Endothelial cell of umbilical vein (primary cell): ENCODE measurements at regions not wholly inside any gene's neighbourhood (a gene's known extent, or its start where the extent isn't known, plus 50 kb on each side); places are given as distances from the start of the nearest gene placed in this dataset.

Experiments used
- BruUV-seq: library from RNA; stranded (reverse); fragments of 400-500 nt; replicated peaks from 2 replicates; lab custom pipeline; 2021; lab: Mats Ljungman, UMichigan
- CTCF ChIA-PET: fragments of 300-600, 350-600 bp; sonication (Branson Sonifier 250); formaldehyde crosslinking; loops from one replicate; lab custom pipeline; 2021; ENCODE audit warnings: antibody characterized with exemption, inconsistent platforms; lab: Charles Lee
- POLR2A ChIA-PET: fragments of 300-600, 350-600 bp; sonication (Branson Sonifier 250); formaldehyde crosslinking; loops from one replicate; lab custom pipeline; 2021; ENCODE audit warnings: antibody characterized with exemption, inconsistent platforms; lab: Charles Lee
- DNase-seq: peaks from one replicate; pipeline ENCODE4 v3.0.0-alpha.2; 2011; ENCODE audit warnings: low read depth, low spot score
- FAIRE-seq: peaks from 2 replicates; lab custom pipeline; 2011; peaks lifted over from hg19 to GRCh38; lab: Jason Lieb, UNC
- H2AFZ ChIP-seq: 2 replicates; pipeline ENCODE4 v1.6.0; 2012; ENCODE audit warnings: low read depth, low read length, control low read depth, inconsistent platforms
- H3K27ac ChIP-seq: 2 replicates; pipeline ENCODE4 v1.5.1; 2011; ENCODE audit warnings: low read depth, mild to moderate bottlenecking, control low read depth, low read length, moderate library complexity; ENCODE audit not compliant: insufficient read depth
- H3K27me3 ChIP-seq, 2 experiments: 2 replicates each; pipeline versions ENCODE4 v1.6.0 to v1.6.1; 2011; ENCODE audit warnings: low read length in 2 of 2, mixed read lengths in 1 of 2; ENCODE audit not compliant: control insufficient read depth in 2 of 2, insufficient read depth in 2 of 2
- H3K36me3 ChIP-seq, 2 experiments: 2 replicates in 1 of 2; 3 replicates in 1 of 2; pipeline ENCODE4 v1.5.1; 2011; ENCODE audit warnings: low read length in 2 of 2, mild to moderate bottlenecking in 1 of 2, moderate library complexity in 1 of 2; ENCODE audit not compliant: control insufficient read depth in 2 of 2, insufficient read depth in 2 of 2; ENCODE audit errors: extremely low read depth in 1 of 2
- H3K4me1 ChIP-seq: 3 replicates; pipeline ENCODE4 v1.5.1; 2011; ENCODE audit warnings: mild to moderate bottlenecking, low read length; ENCODE audit not compliant: control insufficient read depth, insufficient read depth; ENCODE audit errors: extremely low read depth
- H3K4me2 ChIP-seq: 2 replicates; pipeline ENCODE4 v1.6.1; 2011; ENCODE audit warnings: low read length, control low read depth, mixed read lengths; ENCODE audit not compliant: insufficient read depth
- H3K4me3 ChIP-seq, 3 experiments: fragments of 200-600 bp in 1 of 3; sonication (generic), shearing (Covaris generic) in 1 of 3; replicated peaks in 1 of 3; 2 replicates each; pipeline ENCODE4 v1.5.1; 2011 to 2016; ENCODE audit warnings: control low read depth in 3 of 3, low read length in 3 of 3, mild to moderate bottlenecking in 2 of 3, inconsistent platforms in 1 of 3, low read depth in 1 of 3, moderate library complexity in 1 of 3; ENCODE audit not compliant: insufficient read depth in 1 of 3
- H3K79me2 ChIP-seq: 2 replicates; pipeline ENCODE4 v1.6.0; 2012; ENCODE audit warnings: low read length, inconsistent platforms; ENCODE audit not compliant: control insufficient read depth, insufficient read depth
- H3K9ac ChIP-seq: replicated peaks from 2 replicates; pipeline ENCODE3; 2011; ENCODE audit warnings: low read length, control low read depth; ENCODE audit not compliant: insufficient read depth; ENCODE audit errors: extremely low read depth
- H3K9me1 ChIP-seq: replicated peaks from 3 replicates; pipeline ENCODE4 v1.6.0; 2011; ENCODE audit warnings: mild to moderate bottlenecking, low read length; ENCODE audit not compliant: control insufficient read depth, insufficient read depth; ENCODE audit errors: extremely low read depth
- H3K9me3 ChIP-seq: replicated peaks from 2 replicates; pipeline ENCODE4 v1.5.1; 2012; ENCODE audit warnings: low read length, inconsistent platforms; ENCODE audit not compliant: control insufficient read depth, insufficient read depth
- H4K20me1 ChIP-seq: replicated peaks from 2 replicates; pipeline ENCODE3; 2011; ENCODE audit warnings: mild to moderate bottlenecking, low read length; ENCODE audit not compliant: control insufficient read depth, insufficient read depth; ENCODE audit errors: extremely low read depth
- CTCF ChIP-seq, 2 donors: IDR thresholded peaks; 1 replicate in 1 of 2; 2 replicates in 1 of 2; pipeline ENCODE4 v1.5.1; 2011; ENCODE audit warnings: low read length in 2 of 2, mild to moderate bottlenecking in 2 of 2, moderate library complexity in 2 of 2, control low read depth in 1 of 2, inconsistent platforms in 1 of 2, low read depth in 1 of 2; ENCODE audit not compliant: insufficient read depth in 1 of 2; ENCODE audit errors: extremely low read depth in 1 of 2
- EZH2 ChIP-seq: IDR thresholded peaks from 2 replicates; pipeline ENCODE4 v1.6.1; 2012; ENCODE audit warnings: borderline replicate concordance, low read depth, mild to moderate bottlenecking, moderate library complexity, low read length, inconsistent platforms; ENCODE audit not compliant: severe bottlenecking
- FOS ChIP-seq: IDR thresholded peaks from 2 replicates; pipeline ENCODE4 v1.6.1; 2011; ENCODE audit warnings: mild to moderate bottlenecking, low read length, moderate library complexity, borderline replicate concordance; ENCODE audit not compliant: insufficient read depth
- GATA2 ChIP-seq: IDR thresholded peaks from 2 replicates; pipeline ENCODE4 v1.7.0; 2011; ENCODE audit warnings: low read depth, mild to moderate bottlenecking, moderate library complexity, mixed read lengths, low read length; ENCODE audit not compliant: insufficient read length, insufficient read depth
- JUN ChIP-seq: IDR thresholded peaks from 2 replicates; pipeline ENCODE4 v1.6.1; 2011; ENCODE audit warnings: borderline replicate concordance, low read depth; ENCODE audit not compliant: insufficient read length, insufficient read depth
- MAX ChIP-seq: IDR thresholded peaks from 2 replicates; pipeline ENCODE4 v1.6.1; 2011; ENCODE audit not compliant: insufficient read depth, insufficient read length
- MYC ChIP-seq: IDR thresholded peaks from one replicate; pipeline ENCODE4 v1.6.1; 2011; ENCODE audit warnings: mild to moderate bottlenecking, low read depth, low read length
- POLR2A ChIP-seq: IDR thresholded peaks from 2 replicates; pipeline ENCODE4 v1.6.1; 2012; ENCODE audit warnings: low read depth, mild to moderate bottlenecking, control low read depth, low read length
- POLR2AphosphoS5 ChIP-seq: IDR thresholded peaks from 2 replicates; pipeline ENCODE4 v1.6.1; 2012; ENCODE audit warnings: low read depth, mild to moderate bottlenecking, control low read depth, low read length, moderate library complexity; ENCODE audit not compliant: insufficient read depth
- dilution Hi-C: fragments of 300-500 bp; cut with MboI; formaldehyde crosslinking; loops from one replicate; pipeline ENCODE4 v1.15.0; 2019; ENCODE audit warnings: low sequenced_read_pairs; ENCODE audit not compliant: extremely low pct_ligation_motif_present
- intact Hi-C: fragments of 100-400 bp; cut with micrococcal nuclease; formaldehyde crosslinking; loops from one replicate; pipeline ENCODE4 v1.10.0; 2022

GRCh38 chr6:15943423-15943822 lies 185.5 kb upstream of the MYLIP start:
- H3K4me1 ChIP-seq: peaks cover 18% of the 10 kb centered on the region
- no peaks in the 10 kb centered on the region for H3K27me3 ChIP-seq
- DNase-seq (no peak), FAIRE-seq (no peak)
- dilution Hi-C loops: no loop called here
- H2AFZ ChIP-seq: no peak overlapping the region
- no peak overlapping the region for H3K27ac ChIP-seq
- no peak for TF ChIP-seq CTCF (IDR thresholded peaks at IDR 0.05; ENCODE audit: extremely low read depth in 1 of 2, insufficient read depth in 1 of 2, low read depth in 1 of 2, low read length in 2 of 2)
- TF ChIP-seq POLR2A: no peak
- TF ChIP-seq MYC: no peak
- no peak for TF ChIP-seq GATA2
- TF ChIP-seq EZH2: no peak
- no peak for TF ChIP-seq POLR2AphosphoS5
- no peak for TF ChIP-seq JUN
- TF ChIP-seq MAX: no peak
- TF ChIP-seq FOS: no peak
- no peak overlapping the region for H3K9ac ChIP-seq
- no peaks in the 10 kb centered on the region for H3K9me3 ChIP-seq
- H3K4me3 ChIP-seq: no peak overlapping the region
- intact Hi-C loops: no loop called here
- no peaks in the 10 kb centered on the region for H3K79me2 ChIP-seq
- ChIA-PET CTCF (no interaction called here), POLR2A (no interaction called here)
- H4K20me1 ChIP-seq: no peaks in the 10 kb centered on the region
- BruUV-seq: no TSS peak
- H3K4me2 ChIP-seq: no peak overlapping the region
- no peaks in the 10 kb centered on the region for H3K9me1 ChIP-seq
- no peaks in the 10 kb centered on the region for H3K36me3 ChIP-seq
